ENCODE measurements at regions not wholly inside any gene's neighbourhood (a gene's known extent, or its start where the extent isn't known, plus 50 kb on each side); places are given as distances from the start of the nearest gene placed in this dataset.

DNA sequence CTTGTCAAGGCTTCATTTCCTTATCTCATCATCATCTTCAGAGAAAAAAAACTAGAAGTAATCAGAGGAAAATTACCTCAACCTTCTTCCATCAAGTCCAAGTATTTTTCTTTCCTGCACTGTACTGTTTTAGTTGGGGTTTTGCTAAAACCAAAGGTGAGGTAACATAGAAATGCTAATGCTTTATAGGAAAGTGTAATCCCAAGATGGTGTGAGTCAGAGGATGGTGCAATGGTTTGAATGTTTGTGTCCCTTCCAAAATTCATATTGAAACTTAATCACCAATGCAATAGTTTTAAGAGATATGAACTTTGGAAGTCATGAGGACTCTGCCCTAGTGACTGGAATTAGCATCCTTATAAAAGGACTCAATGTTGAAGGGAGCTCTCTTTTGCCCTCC, 79.5 kb downstream of the KBTBD8 start:
- TF ChIP-seq, protein P1, sequence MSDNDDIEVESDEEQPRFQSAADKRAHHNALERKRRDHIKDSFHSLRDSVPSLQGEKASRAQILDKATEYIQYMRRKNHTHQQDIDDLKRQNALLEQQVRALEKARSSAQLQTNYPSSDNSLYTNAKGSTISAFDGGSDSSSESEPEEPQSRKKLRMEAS (IDR thresholded peaks at IDR 0.05), result no peak
- TF ChIP-seq EGR1 (IDR thresholded peaks at IDR 0.05; ENCODE audit: low read depth in 2 of 2), result no peak
